ENCODE measurements at regions not wholly inside any gene's neighbourhood (a gene's known extent, or its start where the extent isn't known, plus 50 kb on each side); places are given as distances from the start of the nearest gene placed in this dataset.

DNA sequence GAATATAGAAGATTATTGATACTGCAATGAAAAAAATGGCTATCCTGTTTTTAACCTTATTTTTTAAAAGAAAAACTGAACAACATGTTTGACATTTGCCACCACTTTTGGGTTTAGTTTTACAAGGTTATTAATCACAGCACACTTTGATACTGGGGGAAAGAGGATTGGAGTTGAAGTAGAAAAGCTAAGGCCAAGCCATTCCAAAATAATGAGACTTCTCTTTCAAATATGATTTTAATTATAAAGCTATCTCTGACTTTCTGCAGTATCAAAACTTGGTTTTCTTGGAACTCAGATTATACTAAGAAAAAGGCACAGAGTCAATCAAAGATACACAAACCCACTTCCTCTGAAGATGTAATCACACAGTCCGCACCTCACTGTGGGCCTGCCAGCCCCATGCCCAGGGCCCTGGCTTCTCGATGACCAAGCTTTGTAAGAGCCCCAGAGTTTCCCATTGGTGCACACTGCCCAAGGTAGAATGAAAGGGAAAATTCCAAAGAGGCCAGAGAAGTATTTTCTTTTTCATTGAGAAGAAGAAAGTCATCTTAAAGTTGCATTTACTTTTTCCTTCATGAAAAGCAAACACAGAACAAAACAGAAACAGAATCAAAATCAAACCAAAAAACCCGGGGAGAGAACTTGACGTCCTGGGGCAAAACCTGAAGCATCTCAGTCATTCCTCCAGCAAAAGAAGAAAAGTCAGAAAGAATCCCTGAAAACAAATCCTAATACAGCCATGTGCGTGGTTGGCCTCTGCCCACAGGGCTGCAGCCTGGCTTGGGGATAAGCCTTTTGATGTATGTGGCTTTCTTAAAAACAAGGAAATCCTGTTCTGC, 187.7 kb upstream of the KLF6 start:
- TF ChIP-seq, protein P1, sequence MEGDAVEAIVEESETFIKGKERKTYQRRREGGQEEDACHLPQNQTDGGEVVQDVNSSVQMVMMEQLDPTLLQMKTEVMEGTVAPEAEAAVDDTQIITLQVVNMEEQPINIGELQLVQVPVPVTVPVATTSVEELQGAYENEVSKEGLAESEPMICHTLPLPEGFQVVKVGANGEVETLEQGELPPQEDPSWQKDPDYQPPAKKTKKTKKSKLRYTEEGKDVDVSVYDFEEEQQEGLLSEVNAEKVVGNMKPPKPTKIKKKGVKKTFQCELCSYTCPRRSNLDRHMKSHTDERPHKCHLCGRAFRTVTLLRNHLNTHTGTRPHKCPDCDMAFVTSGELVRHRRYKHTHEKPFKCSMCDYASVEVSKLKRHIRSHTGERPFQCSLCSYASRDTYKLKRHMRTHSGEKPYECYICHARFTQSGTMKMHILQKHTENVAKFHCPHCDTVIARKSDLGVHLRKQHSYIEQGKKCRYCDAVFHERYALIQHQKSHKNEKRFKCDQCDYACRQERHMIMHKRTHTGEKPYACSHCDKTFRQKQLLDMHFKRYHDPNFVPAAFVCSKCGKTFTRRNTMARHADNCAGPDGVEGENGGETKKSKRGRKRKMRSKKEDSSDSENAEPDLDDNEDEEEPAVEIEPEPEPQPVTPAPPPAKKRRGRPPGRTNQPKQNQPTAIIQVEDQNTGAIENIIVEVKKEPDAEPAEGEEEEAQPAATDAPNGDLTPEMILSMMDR (IDR thresholded peaks at IDR 0.05; ENCODE audit: poor library complexity) = no peak
- TF ChIP-seq EZH2 (IDR thresholded peaks at IDR 0.05; ENCODE audit: borderline replicate concordance) (no peak), EZH2phosphoT487 (IDR thresholded peaks at IDR 0.05; ENCODE audit: low read depth, severe bottlenecking, unreplicated experiment) (no peak)
